Aorta (tissue), 5 donors: ENCODE measurements at regions not wholly inside any gene's neighbourhood (a gene's known extent, or its start where the extent isn't known, plus 50 kb on each side); places are given as distances from the start of the nearest gene placed in this dataset.

Source experiments
- ATAC-seq: fragments of 200-7000 bp; cut with Tn5 transposase; one replicate; pipeline ENCODE4 v1.9.1; 2022; ENCODE audit warnings: moderate library complexity; ENCODE audit not compliant: low FRiP score
- DNase-seq, 2 donors: peaks; one replicate each; pipeline ENCODE4 v3.0.0-alpha.2; 2020
- H3K27ac ChIP-seq, 2 donors: one replicate each; pipeline ENCODE4 v1.5.1; 2013; ENCODE audit warnings: low read length in 2 of 2, mild to moderate bottlenecking in 2 of 2, moderate library complexity in 2 of 2, control low read depth in 1 of 2, inconsistent platforms in 1 of 2, low read depth in 1 of 2
- H3K27me3 ChIP-seq, 2 donors: one replicate each; pipeline ENCODE4 v1.6.1; 2013; ENCODE audit warnings: control low read depth in 1 of 2, low read length in 1 of 2, mild to moderate bottlenecking in 1 of 2, moderate library complexity in 1 of 2; ENCODE audit not compliant: insufficient read depth in 2 of 2, control insufficient read depth in 1 of 2
- H3K36me3 ChIP-seq, 2 donors: one replicate each; pipeline ENCODE4 v1.6.1; 2013; ENCODE audit warnings: control low read depth in 1 of 2, low read length in 1 of 2, mild to moderate bottlenecking in 1 of 2; ENCODE audit not compliant: insufficient read depth in 2 of 2, control insufficient read depth in 1 of 2
- H3K4me1 ChIP-seq, 2 donors: one replicate each; pipeline ENCODE4 v1.6.1; 2013; ENCODE audit warnings: low read length in 2 of 2, control low read depth in 1 of 2, mild to moderate bottlenecking in 1 of 2, moderate library complexity in 1 of 2; ENCODE audit not compliant: insufficient read depth in 2 of 2, control insufficient read depth in 1 of 2
- H3K4me3 ChIP-seq, 2 donors: one replicate each; pipeline ENCODE4 v1.5.1; 2013; ENCODE audit warnings: low read length in 2 of 2, control low read depth in 1 of 2, mild to moderate bottlenecking in 1 of 2
- H3K9me3 ChIP-seq: one replicate; pipeline ENCODE4 v1.6.1; 2013; ENCODE audit warnings: mild to moderate bottlenecking, low read length; ENCODE audit not compliant: control insufficient read depth
- WGBS, 2 donors: extraction: QIAGEN DNeasy Blood & Tissue Kit; methylation state at CpG; one replicate each; pipeline ENCODE4 v1.1.7; 2013; 5-methylcytosine and 5-hydroxymethylcytosine counted together
- intact Hi-C, 2 donors: fragments of 100-400 bp; cut with DNase I; formaldehyde crosslinking; loops; one replicate each; pipeline versions ENCODE4 v1.14.2 to v1.15.0; 2022
- donor health status: healthy with polysubstance abuse.
- donor health status: Bipolar disorder and iron deficiency.
- donor health status: DM: no; HTN: no; CAD: no.
- donor health status: DM: no; HTN: no; CAD: no.
- donor health status: DM: yes; HTN: yes; CAD: no.

DNA sequence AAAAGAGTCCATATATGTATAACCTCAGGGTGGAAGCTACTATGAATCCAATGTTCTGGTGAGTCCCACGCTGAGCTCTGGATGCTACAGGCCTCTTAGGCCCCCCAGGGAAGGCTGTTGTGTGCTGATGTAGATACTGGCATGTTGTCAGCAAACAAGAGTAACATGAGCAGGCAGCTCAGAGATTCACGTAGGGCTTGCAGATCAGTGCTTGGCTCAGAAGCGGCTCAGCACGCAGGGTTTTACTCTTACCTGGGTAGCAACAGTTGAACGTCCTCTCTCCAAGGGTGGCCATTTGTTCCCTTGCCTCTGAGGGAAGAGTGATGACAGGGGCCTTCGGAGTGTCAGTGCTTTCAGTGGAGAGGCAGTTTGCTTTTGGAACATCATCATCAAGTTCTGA lies 93.4 kb downstream of the ZFP64 start:
- Histone ChIP-seq H3K36me3 (peaks cover 0 to 2% of the 10 kb centered on the region in 2 donors), H3K4me1 (no peaks in the 10 kb centered on the region), H3K27me3 (no peaks in the 10 kb centered on the region), H3K4me3 (no peak overlapping the region), H3K9me3 (no peaks in the 10 kb centered on the region), H3K27ac (no peak overlapping the region)
- ATAC-seq (no peak), DNase-seq (no peak)
- WGBS, 2 donors = 83 to 90% methylated on average over 6 of the region's 6 CpGs
- intact Hi-C loops = no loop called here

GRCh38 chr20:52096117-52096516 lies 95.5 kb downstream of the ZFP64 start:
- no peaks in the 10 kb centered on the region for H3K27me3 ChIP-seq
- no peak for ATAC-seq
- no peak for DNase-seq
- no peak overlapping the region for H3K27ac ChIP-seq
- WGBS, 2 donors = 90 to 92% methylated on average over 6 of the region's 6 CpGs
- intact Hi-C loops = no loop called here
- peaks cover 0 to 2% of the 10 kb centered on the region in 2 donors for H3K36me3 ChIP-seq
- no peaks in the 10 kb centered on the region for H3K4me1 ChIP-seq
- H3K4me3 ChIP-seq = no peak overlapping the region
- H3K9me3 ChIP-seq = no peaks in the 10 kb centered on the region

- intact Hi-C loops = no loop called here
Measured at GRCh38 chr20:52094693-52095092, 96.9 kb downstream of the ZFP64 start.

GRCh38 chr20:52093575-52093974 lies 98.0 kb downstream of the ZFP64 start:
- intact Hi-C loops = no loop called here
- no peaks in the 10 kb centered on the region for H3K9me3 ChIP-seq
- no peak overlapping the region for H3K4me3 ChIP-seq
- WGBS, 2 donors = 93 to 94% methylated on average over 4 of the region's 4 CpGs
- peaks cover 0 to 2% of the 10 kb centered on the region in 2 donors for H3K36me3 ChIP-seq
- no peak overlapping the region for H3K27ac ChIP-seq
- ATAC-seq = no peak
- H3K4me1 ChIP-seq = no peaks in the 10 kb centered on the region
- DNase-seq = no peak
- no peaks in the 10 kb centered on the region for H3K27me3 ChIP-seq

More at GRCh38 chr20:52094693-52095092, 96.9 kb downstream of the ZFP64 start:
- Histone ChIP-seq H3K4me3 (no peak overlapping the region), H3K27me3 (no peaks in the 10 kb centered on the region), H3K36me3 (peaks cover 0 to 2% of the 10 kb centered on the region in 2 donors), H3K9me3 (no peaks in the 10 kb centered on the region), H3K4me1 (no peaks in the 10 kb centered on the region), H3K27ac (no peak overlapping the region)
- DNase-seq = no peak
- WGBS, 2 donors = 91 to 92% methylated on average over 2 of the region's 2 CpGs
- ATAC-seq = no peak

DNA sequence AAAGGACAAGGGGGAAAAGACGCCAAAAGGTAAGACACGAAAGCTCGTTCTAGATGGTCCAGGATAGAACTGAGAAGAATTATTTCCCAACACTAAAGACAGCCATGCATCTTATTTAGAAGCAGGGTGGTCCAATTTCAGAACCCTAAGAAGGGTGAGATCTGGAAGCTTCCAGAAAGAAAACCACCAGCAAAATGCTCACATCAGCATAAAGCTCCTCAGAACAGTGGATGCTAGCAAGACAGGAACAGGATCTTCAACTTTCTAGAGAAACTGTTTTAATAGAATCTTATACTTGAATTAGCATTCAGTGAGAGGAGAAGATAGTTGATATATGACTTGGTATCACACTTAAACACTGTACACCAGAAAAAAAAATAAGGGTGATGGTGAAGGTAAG lies 101.5 kb downstream of the ZFP64 start:
- Histone ChIP-seq H3K4me3 (no peak overlapping the region), H3K9me3 (peaks cover 2% of the 10 kb centered on the region), H3K36me3 (no peaks in the 10 kb centered on the region), H3K27me3 (no peaks in the 10 kb centered on the region), H3K4me1 (no peaks in the 10 kb centered on the region), H3K27ac (no peak overlapping the region)
- intact Hi-C loops = no loop called here
- 97 to 98% methylated on average over 3 of the region's 3 CpGs for WGBS, 2 donors
- ATAC-seq (no peak), DNase-seq (no peak)

DNA sequence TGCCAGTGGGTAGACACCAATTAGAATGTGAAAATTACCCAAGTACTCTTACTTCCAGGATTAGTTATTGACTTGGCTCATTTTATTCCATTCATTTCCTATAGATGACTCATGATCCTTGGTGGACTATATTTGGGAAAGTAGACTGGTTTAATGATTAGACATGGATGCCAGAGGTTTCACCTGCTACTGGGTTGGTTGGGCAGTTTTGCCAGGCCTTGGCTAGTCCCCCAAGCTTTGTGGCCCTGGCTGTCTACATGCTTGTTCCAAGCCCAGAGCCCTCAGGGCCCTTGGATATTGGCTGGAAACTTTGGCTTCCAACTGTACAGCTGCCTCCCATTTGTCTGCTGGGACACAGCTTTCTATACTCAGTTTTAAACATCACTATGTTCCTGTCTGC lies 104.1 kb downstream of the ZFP64 start:
- Histone ChIP-seq H3K9me3 (peaks cover 2% of the 10 kb centered on the region), H3K36me3 (no peaks in the 10 kb centered on the region), H3K4me3 (no peak overlapping the region), H3K27me3 (no peaks in the 10 kb centered on the region), H3K27ac (no peak overlapping the region), H3K4me1 (no peaks in the 10 kb centered on the region)
- ATAC-seq (no peak), DNase-seq (no peak)
- intact Hi-C loops = loop anchor here (10.0 kb wide), 2 partner anchors 283 to 723 kb away; partner anchors contain the start of gene SALL4 (in 1 of the 2)

DNA sequence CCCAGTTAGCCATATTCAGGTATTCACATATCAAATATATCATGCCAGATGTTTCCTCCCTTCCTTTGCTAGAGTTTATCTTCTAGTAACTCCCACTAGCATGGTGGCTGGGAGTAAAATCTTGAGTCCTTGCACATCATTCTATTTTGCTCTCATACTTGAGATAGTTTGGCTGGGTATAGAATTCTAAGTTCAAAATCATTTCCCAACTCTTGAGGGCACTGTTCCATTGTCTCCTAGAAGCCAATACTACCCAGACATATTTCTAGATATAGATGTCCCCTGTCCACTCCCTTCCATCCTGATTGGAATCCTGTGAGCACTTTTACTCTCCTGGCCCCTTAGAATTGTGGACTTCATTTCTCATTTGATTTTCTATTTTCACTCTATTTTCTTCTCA lies 104.7 kb downstream of the ZFP64 start:
- Histone ChIP-seq H3K27me3 (no peaks in the 10 kb centered on the region), H3K9me3 (peaks cover 2% of the 10 kb centered on the region), H3K36me3 (no peaks in the 10 kb centered on the region), H3K4me3 (no peak overlapping the region), H3K4me1 (no peaks in the 10 kb centered on the region), H3K27ac (no peak overlapping the region)
- ATAC-seq = no peak
- DNase-seq = no peak
- intact Hi-C loops = loop anchor here (10.0 kb wide), 2 partner anchors 282 to 722 kb away; partner anchors contain the start of gene SALL4 (in 1 of the 2)

DNA sequence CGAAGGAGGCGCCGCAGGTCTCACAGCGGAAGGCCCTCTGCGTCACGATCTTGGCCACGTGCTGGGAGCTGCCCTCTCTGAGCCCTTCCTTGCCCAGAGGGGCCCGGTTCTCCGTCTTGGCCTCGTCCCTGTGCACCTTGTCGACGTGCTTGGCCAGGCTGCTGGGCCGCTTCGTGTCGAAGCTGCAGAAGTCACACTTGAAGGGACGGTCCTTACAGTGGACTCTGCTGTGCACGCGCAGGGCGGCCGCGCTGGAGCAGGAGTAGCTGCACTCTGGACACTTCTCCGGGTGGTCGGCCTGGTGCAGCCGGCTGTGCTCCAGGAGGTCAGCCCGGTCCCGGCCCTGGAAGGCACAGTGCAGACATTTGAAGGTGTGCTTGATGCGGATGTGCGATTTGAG lies 106.9 kb downstream of the ZFP64 start:
- no peak overlapping the region for H3K4me3 ChIP-seq
- H3K36me3 ChIP-seq = no peaks in the 10 kb centered on the region
- no peaks in the 10 kb centered on the region for H3K4me1 ChIP-seq
- intact Hi-C loops = loop anchor here (5.0 to 10.0 kb wide), 4 partner anchors 280 to 720 kb away; partner anchors contain the start of gene SALL4 (in 1 of the 2)
- ATAC-seq (peak; percentile 33), DNase-seq (no peak)
- no peaks in the 10 kb centered on the region for H3K27me3 ChIP-seq
- H3K9me3 ChIP-seq = peaks cover 2% of the 10 kb centered on the region
- WGBS, 2 donors = 95% methylated on average over 28 of the region's 28 CpGs
- H3K27ac ChIP-seq = no peak overlapping the region

DNA sequence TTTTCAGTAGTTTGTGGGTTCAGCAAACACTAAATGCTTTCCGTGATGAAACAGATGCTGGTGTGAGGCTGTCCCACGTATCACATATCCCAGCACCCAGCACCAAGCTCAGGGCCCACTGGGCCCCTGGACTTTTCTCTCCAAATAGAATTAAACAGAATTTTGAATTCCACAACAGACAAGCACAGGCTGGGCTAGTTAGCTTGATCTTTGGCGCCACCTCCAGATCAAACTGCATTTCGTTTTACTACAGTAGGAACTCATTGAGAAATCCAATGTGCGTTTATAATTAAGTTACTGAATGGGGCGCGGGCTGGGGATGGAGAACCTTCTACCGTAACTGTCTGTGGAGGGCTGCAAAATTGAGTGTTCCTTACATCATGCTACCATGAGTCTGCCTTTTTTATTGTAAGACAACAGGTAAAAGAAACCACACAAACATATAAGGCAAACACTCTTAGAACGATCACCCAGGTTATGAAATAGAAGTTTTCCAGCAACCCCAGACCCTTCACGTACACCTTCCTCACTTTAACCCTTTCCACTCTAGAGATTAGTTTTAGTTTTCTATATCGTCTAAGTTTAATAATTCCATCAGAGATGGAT lies 107.8 kb downstream of the ZFP64 start:
- no peak overlapping the region for H3K27ac ChIP-seq
- peak; percentile 56 for ATAC-seq
- 30 to 36% methylated on average over 11 of the region's 11 CpGs for WGBS, 2 donors
- H3K36me3 ChIP-seq = no peaks in the 10 kb centered on the region
- H3K4me3 ChIP-seq = no peak overlapping the region
- intact Hi-C loops = loop anchor here (5.0 to 10.0 kb wide), 4 partner anchors 279 to 719 kb away; partner anchors contain the start of gene SALL4 (in 1 of the 2)
- peaks cover 2% of the 10 kb centered on the region for H3K9me3 ChIP-seq
- H3K4me1 ChIP-seq = no peaks in the 10 kb centered on the region
- DNase-seq = peak in 1 of 2 donors; percentile 56
- no peaks in the 10 kb centered on the region for H3K27me3 ChIP-seq
